ENCODE measurements at regions not wholly inside any gene's neighbourhood (a gene's known extent, or its start where the extent isn't known, plus 50 kb on each side); places are given as distances from the start of the nearest gene placed in this dataset.
"Not testable (repeated sequence)": the region's sequence is repeated elsewhere in the genome, so short reads cannot be mapped to it uniquely, and the experiment has no call there.

GRCh38 chr12:5102261-5102789 is 58.6 kb downstream of the KCNA5 start:
- WGBS, 2 donors (ENCODE audit: low coverage in 1 of 2), result 68 to 77% methylated on average over 3 to 5 of the region's 5 CpGs
- Histone ChIP-seq H3K36me3 (no peaks in the 10 kb centered on the region), H3K4me3 (no peak overlapping the region), H3K9me3 (no peaks in the 10 kb centered on the region), H3K27me3 (peaks cover 29% of the 10 kb centered on the region), H3K4me1 (no peaks in the 10 kb centered on the region), H3K27ac (no peak overlapping the region)
- ATAC-seq, result no peak
- TF ChIP-seq EP300 (IDR thresholded peaks at IDR 0.05) (no peak), POLR2AphosphoS5 (IDR thresholded peaks at IDR 0.05) (no peak), POLR2A (IDR thresholded peaks at IDR 0.05) (no peak), CTCF (IDR thresholded peaks at IDR 0.05) (no peak)

GRCh38 chr12:5102806-5103205 is 59.1 kb downstream of the KCNA5 start:
- Histone ChIP-seq H3K4me3 (no peak overlapping the region), H3K27me3 (peaks cover 25% of the 10 kb centered on the region), H3K9me3 (no peaks in the 10 kb centered on the region), H3K4me1 (no peaks in the 10 kb centered on the region), H3K27ac (no peak overlapping the region), H3K36me3 (no peaks in the 10 kb centered on the region)
- no peak for ATAC-seq
- no peak for TF ChIP-seq POLR2A (IDR thresholded peaks at IDR 0.05)
- no peak for TF ChIP-seq EP300 (IDR thresholded peaks at IDR 0.05)
- TF ChIP-seq POLR2AphosphoS5 (IDR thresholded peaks at IDR 0.05), result no peak
- TF ChIP-seq CTCF (IDR thresholded peaks at IDR 0.05), result no peak
- WGBS, 2 donors (ENCODE audit: low coverage in 1 of 2), result 87 to 100% methylated on average over 1 of the region's 1 CpG

- TF ChIP-seq POLR2AphosphoS5 (IDR thresholded peaks at IDR 0.05) (no peak), EP300 (IDR thresholded peaks at IDR 0.05) (no peak), POLR2A (IDR thresholded peaks at IDR 0.05) (no peak), CTCF (IDR thresholded peaks at IDR 0.05) (no peak)
- no peak for ATAC-seq
- H3K4me1 ChIP-seq, result no peaks in the 10 kb centered on the region
- 50 to 91% methylated on average over 1 of the region's 1 CpG for WGBS, 2 donors (ENCODE audit: low coverage in 1 of 2)
- H3K27me3 ChIP-seq, result peaks cover 17% of the 10 kb centered on the region
- no peaks in the 10 kb centered on the region for H3K9me3 ChIP-seq
- H3K36me3 ChIP-seq, result no peaks in the 10 kb centered on the region
- no peak overlapping the region for H3K4me3 ChIP-seq
- H3K27ac ChIP-seq, result no peak overlapping the region
Observed at GRCh38 chr12:5110345-5110744, 66.7 kb downstream of the KCNA5 start.

- H3K4me1 ChIP-seq, result no peaks in the 10 kb centered on the region
- no peaks in the 10 kb centered on the region for H3K9me3 ChIP-seq
- H3K36me3 ChIP-seq, result no peaks in the 10 kb centered on the region
- 58 to 87% methylated on average over 3 to 6 of the region's 7 CpGs for WGBS, 2 donors (ENCODE audit: low coverage in 1 of 2)
- TF ChIP-seq CTCF (IDR thresholded peaks at IDR 0.05) (no peak), EP300 (IDR thresholded peaks at IDR 0.05) (no peak), POLR2AphosphoS5 (IDR thresholded peaks at IDR 0.05) (no peak), POLR2A (IDR thresholded peaks at IDR 0.05) (no peak)
- H3K27me3 ChIP-seq, result peaks cover 6% of the 10 kb centered on the region
- no peak overlapping the region for H3K27ac ChIP-seq
- no peak overlapping the region for H3K4me3 ChIP-seq
- no peak for ATAC-seq
Observed at GRCh38 chr12:5114436-5114835, 70.8 kb downstream of the KCNA5 start.

GRCh38 chr12:5121784-5122183 is 78.1 kb downstream of the KCNA5 start:
- not testable (repeated sequence) for H3K36me3 ChIP-seq, H3K27me3 ChIP-seq, ATAC-seq, H3K9me3 ChIP-seq, H3K4me3 ChIP-seq, H3K27ac ChIP-seq, H3K4me1 ChIP-seq
- WGBS, 2 donors (ENCODE audit: low coverage in 1 of 2), result no CpG with 5 or more reads among the region's 20 CpGs

- not testable (repeated sequence) for H3K36me3 ChIP-seq, H3K4me3 ChIP-seq, H3K9me3 ChIP-seq, H3K27ac ChIP-seq, ATAC-seq, H3K4me1 ChIP-seq, H3K27me3 ChIP-seq
- 96% methylated on average over 9 of the region's 14 CpGs; no CpG with 5 or more reads in 1 of the 2 donors for WGBS, 2 donors (ENCODE audit: low coverage in 1 of 2)
Observed at GRCh38 chr12:5122256-5122831, 78.7 kb downstream of the KCNA5 start.

All from gastroesophageal sphincter (tissue), 4 donors.